NB4 (cell line): ENCODE measurements at regions not wholly inside any gene's neighbourhood (a gene's known extent, or its start where the extent isn't known, plus 50 kb on each side); places are given as distances from the start of the nearest gene placed in this dataset.

Experiments used
- DNase-seq: peaks from one replicate; pipeline ENCODE4 v3.0.0; 2010; ENCODE audit warnings: low read depth
- H3K4me3 ChIP-seq: one replicate; pipeline ENCODE4 v1.5.1; 2011; ENCODE audit warnings: mild to moderate bottlenecking, low read depth, low read length, moderate library complexity
- CTCF ChIP-seq: IDR thresholded peaks from one replicate; pipeline ENCODE4 v1.5.1; 2012; ENCODE audit warnings: low read depth, low read length
- MYC ChIP-seq: IDR thresholded peaks from 2 replicates; pipeline ENCODE4 v1.6.1; 2011; ENCODE audit warnings: low read depth, low read length
- POLR2A ChIP-seq: IDR thresholded peaks from 2 replicates; pipeline ENCODE4 v1.6.1; 2011; ENCODE audit warnings: mild to moderate bottlenecking; ENCODE audit not compliant: insufficient read length; ENCODE audit errors: extremely low read depth
- TF ChIP-seq, protein P1 (sequence below): IDR thresholded peaks from 2 replicates; pipeline ENCODE4 v1.6.1; 2011; ENCODE audit warnings: low read depth, low read length

- TF ChIP-seq POLR2A (no peak), MYC (no peak), CTCF (no peak)
- TF ChIP-seq, protein P1, sequence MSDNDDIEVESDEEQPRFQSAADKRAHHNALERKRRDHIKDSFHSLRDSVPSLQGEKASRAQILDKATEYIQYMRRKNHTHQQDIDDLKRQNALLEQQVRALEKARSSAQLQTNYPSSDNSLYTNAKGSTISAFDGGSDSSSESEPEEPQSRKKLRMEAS = no peak
- H3K4me3 ChIP-seq = no peak overlapping the region
- no peak for DNase-seq
These were observed 202.0 kb downstream of the SPTSSA start for GRCh38 chr14:34259996-34260395.

GRCh38 chr14:34258318-34258717 lies 203.7 kb downstream of the SPTSSA start:
- no peak for DNase-seq
- TF ChIP-seq, protein P1 = no peak

GRCh38 chr14:34257505-34257904 lies 204.5 kb downstream of the SPTSSA start:
- no peak for DNase-seq
- TF ChIP-seq CTCF (no peak), POLR2A (no peak), MYC (no peak)
- TF ChIP-seq, protein P1 = no peak
- H3K4me3 ChIP-seq = no peak overlapping the region

More at GRCh38 chr14:34258318-34258717, 203.7 kb downstream of the SPTSSA start:
- H3K4me3 ChIP-seq = no peak overlapping the region

GRCh38 chr14:34256223-34256622 lies 205.8 kb downstream of the SPTSSA start:
- no peak for TF ChIP-seq POLR2A
- no peak for TF ChIP-seq CTCF
- TF ChIP-seq MYC = no peak
- TF ChIP-seq, protein P1 = no peak
- H3K4me3 ChIP-seq = no peak overlapping the region
- DNase-seq = no peak

DNA sequence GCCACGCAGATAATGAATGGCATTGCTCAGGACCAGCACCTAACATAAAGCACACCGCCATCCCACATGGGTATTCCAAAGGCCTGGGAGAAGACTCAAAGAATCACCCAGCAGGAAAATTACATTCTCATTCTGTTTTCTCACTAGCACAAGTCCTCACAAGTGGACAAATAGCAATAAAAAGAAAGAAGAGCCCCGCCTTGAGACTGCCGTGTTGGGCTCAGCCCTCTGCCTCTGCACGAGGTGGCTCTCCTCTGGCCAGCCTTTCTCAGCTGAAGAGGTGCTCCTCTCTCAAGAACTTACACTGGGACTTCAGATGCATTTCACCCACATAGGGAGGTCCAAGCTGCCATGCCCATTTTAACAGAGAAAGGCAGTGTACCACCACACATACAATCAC lies 207.5 kb downstream of the SPTSSA start:
- H3K4me3 ChIP-seq = no peak overlapping the region
- TF ChIP-seq POLR2A (no peak), MYC (no peak)
- DNase-seq = no peak

DNA sequence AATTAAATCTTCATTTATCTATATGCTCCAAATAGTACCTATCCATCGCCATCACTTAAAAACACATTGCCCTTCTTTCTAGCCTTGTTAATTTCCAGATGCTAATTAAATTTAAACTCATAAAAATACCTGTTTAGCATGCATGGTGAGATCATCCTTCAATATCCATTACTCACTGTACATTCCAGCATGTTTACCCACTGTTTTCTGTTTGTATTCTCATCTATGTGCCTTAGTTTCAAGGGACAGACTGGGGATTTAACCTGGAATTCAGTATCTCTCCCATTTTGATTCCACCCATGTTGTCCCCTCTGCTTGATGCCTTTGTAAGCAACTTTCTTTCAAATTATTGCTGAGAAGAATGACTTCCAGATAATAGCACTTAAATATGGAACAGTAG lies 208.0 kb downstream of the SPTSSA start:
- no peak for TF ChIP-seq MYC
- TF ChIP-seq CTCF = no peak
- no peak for TF ChIP-seq POLR2A
- TF ChIP-seq, protein P1 = no peak
- DNase-seq = no peak
- no peak overlapping the region for H3K4me3 ChIP-seq

DNA sequence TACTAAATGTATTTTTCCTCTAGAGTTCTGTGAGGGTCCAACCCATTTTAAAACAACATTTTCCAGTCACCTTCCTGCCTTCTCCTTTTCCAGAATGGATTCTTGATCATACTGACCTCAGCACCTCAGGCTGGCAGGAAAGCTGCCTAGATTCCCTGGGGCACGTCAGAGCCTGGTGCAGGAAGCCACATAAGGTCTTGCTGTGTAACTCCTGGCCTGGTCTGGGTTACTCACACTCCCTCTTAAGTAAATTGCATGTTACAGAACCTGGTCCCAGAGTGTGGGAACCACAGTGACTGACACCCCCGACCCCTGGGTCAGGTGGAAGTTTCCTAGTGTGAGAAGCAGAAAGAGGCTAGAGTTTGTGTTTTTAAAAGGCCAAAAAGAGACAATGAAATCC lies 209.8 kb downstream of the SPTSSA start:
- no peak for DNase-seq
- TF ChIP-seq MYC = no peak
- TF ChIP-seq CTCF = no peak
- no peak for TF ChIP-seq POLR2A
- TF ChIP-seq, protein P1 = no peak
- no peak overlapping the region for H3K4me3 ChIP-seq
